GM19397 (cell line): ENCODE measurements at regions not wholly inside any gene's neighbourhood (a gene's known extent, or its start where the extent isn't known, plus 50 kb on each side); places are given as distances from the start of the nearest gene placed in this dataset.

ENCODE experiments used
- ATAC-seq: cut with Tn5 transposase; IDR thresholded peaks from one replicate; pipeline ENCODE4 v1.9.1; 2021; ENCODE audit warnings: mild to moderate bottlenecking, moderate library complexity; ENCODE audit not compliant: unreplicated experiment

DNA sequence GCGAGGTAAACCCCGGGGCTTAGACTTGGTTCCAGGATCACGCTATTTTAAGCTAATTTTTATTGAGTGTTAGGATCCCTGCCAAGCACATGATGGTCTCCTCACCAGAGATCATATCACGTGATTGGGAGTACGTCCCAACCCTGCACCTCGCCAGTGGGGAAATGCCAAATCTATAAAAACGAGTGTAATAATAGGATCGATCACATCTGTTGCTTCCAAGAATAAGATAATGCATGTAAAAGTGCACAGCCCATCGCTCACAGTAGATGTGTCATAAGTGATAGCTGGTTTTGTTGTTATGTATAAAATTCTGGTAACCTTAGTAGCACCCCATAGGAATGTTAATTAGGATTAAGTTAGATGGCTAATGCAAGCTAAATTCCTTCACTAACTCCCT is 581.0 kb upstream of the TMEM132C start:
- ATAC-seq = no peak

DNA sequence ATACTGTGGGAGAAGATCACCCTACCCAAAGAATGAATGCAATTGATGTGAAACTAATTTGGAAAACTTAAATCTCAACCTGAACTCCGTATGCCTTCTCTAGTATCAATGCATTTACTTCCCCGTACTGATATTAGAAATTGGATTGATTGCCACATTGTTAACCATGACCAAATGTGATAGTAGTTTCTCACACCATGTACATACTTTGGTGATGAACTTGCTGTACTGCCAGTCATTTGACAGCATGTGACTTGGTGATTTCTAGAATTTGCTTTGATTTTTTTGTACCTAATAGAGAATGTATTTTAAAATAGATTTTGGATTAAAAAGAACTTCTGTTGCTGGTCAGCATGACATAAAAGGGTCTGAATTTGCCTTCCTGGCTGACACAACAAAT is 579.8 kb upstream of the TMEM132C start:
- ATAC-seq = no peak

DNA sequence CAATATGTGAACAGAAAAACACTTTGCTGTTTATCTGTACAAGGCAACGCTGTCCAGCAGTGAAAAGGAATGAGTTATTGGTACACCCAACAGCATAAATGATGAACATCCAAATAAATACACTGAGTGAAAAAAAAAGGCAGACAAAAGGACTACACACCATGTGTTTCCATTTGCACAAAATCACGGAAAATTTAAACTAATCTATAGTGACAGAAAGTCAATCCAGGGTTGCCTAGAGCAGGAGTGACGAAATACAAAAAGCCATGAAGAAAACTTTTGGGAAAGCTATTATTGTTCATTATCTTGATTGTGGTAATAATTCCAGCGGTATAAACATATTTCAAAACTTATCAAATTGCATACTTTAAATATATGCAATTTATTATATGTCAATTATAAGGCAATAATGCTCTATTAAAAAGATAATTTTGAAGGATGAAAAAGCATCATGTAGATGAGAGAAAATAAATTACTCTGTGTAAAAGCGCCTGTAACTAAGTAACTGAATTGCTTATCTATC is 578.0 kb upstream of the TMEM132C start:
- ATAC-seq = no peak

DNA sequence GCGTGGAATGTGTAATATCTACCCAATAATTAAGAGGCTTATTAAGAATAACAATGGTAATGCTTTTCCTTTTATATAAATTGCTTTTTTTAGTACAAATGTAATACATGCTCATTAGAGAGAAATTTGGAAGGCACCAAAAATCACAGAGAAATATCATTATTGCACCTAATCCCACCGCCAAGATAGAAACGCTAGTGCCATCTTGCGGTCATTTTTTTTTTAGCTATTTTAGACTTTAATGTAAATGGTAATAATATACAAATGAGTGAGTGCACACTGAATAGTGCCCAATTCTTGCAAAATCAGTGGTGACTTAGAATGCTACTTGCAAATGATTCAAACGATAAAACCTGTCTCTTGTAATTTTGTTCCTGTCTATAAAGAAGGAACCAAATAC is 576.8 kb upstream of the TMEM132C start:
- no peak for ATAC-seq

DNA sequence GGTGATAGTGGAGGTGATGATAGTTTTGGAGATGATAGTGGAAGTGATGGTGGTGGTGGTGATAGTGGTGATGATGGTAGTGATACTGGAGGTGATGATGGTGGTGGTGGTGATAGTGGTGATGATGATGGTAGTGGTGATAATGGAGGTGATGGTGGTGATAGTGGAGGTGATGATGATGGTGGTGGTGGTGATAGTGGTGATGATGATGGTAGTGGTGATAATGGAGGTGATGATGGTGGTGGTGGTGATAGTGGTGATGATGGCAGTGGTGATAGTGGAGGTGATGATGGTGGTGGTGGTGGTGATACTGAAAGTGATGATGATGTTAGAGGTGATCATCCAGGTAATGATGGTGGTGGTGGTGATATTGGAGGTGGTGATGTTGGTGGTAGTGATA is 570.0 kb upstream of the TMEM132C start:
- ATAC-seq = no peak

- ATAC-seq = no peak
Observed at GRCh38 chr12:127703026-127703425, 563.9 kb upstream of the TMEM132C start.

DNA sequence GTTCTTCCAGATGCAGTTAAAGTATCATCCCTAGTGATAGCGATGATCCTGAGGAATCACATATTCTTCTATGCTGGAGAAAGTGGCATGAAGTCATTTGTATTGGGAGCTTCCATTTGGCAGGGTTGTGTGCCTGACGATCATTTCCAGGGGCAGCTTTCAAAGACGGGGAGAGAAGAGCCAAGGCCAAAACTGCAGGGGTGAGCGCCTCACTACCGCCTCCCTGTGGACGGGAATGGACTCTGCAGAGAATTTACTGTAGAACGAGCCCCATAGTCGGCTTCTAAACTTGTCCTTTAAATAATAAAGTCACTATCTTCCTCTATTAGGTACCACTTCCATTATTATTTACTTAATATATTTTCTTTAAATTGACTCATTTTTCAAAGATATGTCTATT is 555.9 kb upstream of the TMEM132C start:
- ATAC-seq = no peak

DNA sequence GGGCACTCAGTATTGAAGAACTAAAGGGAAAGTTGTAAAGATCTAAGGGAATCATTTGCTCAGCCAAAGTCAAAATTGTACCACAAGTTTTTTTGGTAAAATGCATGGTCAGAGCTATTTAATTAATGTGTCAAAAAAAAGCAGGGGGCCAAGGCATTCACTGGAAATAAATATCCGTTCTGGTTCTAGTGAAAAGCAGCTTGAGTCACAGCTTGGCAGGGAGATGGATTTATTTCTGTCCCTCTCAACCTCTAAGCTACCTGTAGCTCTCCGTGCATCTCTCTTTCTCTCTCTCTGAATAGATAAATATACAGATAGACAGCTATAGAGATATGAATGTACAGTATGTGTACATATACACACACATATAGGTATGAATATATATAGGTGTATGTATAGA is 554.4 kb upstream of the TMEM132C start:
- ATAC-seq = no peak

GRCh38 chr12:127716166-127716565 is 550.8 kb upstream of the TMEM132C start:
- no peak for ATAC-seq

- ATAC-seq = no peak
Observed at GRCh38 chr12:127717278-127717677, 549.7 kb upstream of the TMEM132C start.

DNA sequence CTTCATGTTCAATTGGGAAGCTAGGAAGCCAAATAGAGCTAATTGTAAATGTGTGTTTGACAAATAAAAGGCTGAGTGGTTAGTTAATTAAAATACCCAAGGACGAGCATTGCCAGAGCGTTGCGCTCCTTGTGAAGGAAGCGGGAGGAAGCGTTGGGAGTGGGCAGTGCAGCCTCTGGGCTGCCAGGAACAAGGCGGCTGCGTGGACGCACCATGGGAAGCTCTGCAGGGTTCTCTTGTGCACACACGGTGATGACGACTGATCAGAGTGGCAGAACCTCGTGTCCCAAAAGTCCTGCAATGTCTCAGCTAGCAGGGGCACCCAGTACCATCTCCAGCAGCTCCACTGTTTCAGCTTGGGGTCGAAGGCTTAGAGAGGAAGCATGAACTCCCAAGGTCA is 546.6 kb upstream of the TMEM132C start:
- no peak for ATAC-seq

GRCh38 chr12:127722611-127723010 is 544.4 kb upstream of the TMEM132C start:
- no peak for ATAC-seq

DNA sequence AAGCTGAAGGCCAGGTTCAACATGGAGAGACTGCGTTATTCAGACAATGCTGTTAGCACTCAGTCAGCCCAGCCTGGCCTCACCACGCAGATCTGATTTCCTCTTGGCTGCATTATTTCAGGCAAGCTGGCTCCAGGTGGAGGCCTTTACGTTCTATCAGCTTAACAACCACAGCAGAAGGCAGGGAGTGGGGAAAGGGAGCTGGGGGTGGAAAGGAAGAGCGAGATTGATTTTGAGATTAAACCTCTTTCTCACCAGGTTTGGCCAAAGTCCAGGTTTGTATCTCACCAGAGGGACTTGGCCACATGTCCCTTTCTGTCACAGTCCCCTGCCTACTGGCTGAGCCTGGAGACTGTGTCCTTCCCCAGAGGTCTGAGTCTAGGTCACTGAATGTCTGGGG is 543.7 kb upstream of the TMEM132C start:
- no peak for ATAC-seq

DNA sequence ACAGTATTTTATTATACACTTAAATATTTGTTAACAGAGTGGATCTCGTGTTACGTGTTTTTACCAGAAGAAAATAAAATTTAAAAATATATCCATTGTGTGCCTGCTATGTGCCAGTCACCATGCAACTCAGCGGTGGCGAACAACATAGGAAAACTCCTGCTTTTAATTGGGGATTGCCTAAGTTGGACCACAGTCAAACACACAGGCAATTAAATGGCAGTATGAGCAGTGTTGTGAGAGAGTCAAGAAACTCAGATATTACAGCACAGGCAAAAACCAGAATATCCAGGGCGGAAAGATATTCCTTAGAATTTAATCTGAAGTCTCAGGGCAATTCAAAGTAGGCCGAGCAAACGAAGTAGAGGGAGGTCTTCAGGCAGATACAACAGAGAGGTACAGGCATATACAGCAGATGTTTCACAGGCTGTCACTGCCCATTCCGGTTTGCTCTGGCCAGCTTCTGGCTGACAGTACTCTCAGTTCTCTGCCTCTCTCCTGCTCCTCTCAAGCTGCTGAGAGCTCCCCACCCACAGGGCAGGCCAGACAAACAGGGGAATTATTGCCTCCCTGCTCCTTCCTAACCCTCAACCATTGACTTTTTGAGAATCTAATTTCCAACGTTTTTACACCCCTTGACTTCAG is 540.2 kb upstream of the TMEM132C start:
- no peak for ATAC-seq

DNA sequence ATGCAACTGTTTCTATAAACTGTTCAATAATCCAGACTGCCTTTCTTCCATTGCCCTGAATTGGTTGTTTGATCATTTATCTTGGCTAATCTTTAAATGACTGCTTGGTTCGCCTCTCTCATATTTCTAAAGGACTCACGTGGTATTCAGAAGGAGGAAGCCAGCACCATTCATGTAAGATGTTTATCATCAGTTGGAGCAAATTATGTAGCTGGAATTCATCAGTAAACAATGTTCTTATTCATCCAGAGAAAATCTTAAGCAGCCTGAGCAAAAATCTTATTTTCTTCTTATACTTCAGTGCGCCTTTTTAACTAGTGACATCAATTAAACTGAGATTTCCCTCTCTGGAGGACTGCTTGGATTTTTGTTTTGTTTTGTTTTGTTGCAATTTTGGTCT is 538.7 kb upstream of the TMEM132C start:
- no peak for ATAC-seq

DNA sequence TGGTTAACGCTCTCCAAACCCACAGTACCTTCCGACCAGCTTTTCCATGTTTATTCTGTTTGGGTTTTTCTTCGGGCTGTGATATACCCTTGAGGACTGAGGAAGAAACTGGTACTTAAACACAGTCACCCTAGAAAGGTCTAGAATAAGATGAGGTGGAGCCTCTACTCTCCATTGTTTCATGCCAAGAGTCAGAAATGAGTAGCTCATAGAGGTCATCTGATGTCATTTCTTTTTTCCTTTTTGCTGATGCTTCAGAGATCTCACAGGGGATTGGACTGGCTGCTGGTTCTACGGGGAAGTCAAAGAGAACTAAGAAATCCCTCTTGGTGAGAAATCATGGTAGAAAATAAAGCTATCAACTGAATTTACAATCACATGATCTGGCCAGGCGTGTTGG is 538.2 kb upstream of the TMEM132C start:
- no peak for ATAC-seq

GRCh38 chr12:127729381-127729780 is 537.6 kb upstream of the TMEM132C start:
- no peak for ATAC-seq

- ATAC-seq = no peak
Observed at GRCh38 chr12:127731657-127732056, 535.3 kb upstream of the TMEM132C start.

- ATAC-seq = no peak
Observed at GRCh38 chr12:127742231-127742630, 524.7 kb upstream of the TMEM132C start.

- no peak for ATAC-seq
Observed at GRCh38 chr12:127745469-127746212, 521.3 kb upstream of the TMEM132C start.

DNA sequence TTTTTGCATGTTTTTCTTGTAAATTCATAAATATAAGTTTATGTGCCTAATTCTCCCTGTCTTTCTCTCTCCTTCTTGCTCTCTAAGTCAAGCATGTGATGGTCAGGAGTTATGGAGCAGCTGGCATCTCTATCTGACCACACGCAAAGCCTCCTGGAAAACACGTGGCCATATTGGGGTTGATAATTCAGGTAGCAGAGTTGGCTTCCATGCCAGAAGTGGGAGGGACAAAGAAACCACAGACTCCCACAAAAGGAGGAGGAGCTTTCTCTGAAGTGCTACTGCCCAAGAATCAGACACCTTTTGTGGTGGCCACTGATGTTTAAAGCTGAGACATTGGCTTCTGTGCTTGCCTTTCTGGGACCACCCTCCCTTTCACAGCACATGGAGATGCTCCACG is 517.6 kb upstream of the TMEM132C start:
- no peak for ATAC-seq

- ATAC-seq = no peak
Observed at GRCh38 chr12:127750076-127750840, 516.7 kb upstream of the TMEM132C start.
